ENCODE measurements at regions not wholly inside any gene's neighbourhood (a gene's known extent, or its start where the extent isn't known, plus 50 kb on each side); places are given as distances from the start of the nearest gene placed in this dataset.

DNA sequence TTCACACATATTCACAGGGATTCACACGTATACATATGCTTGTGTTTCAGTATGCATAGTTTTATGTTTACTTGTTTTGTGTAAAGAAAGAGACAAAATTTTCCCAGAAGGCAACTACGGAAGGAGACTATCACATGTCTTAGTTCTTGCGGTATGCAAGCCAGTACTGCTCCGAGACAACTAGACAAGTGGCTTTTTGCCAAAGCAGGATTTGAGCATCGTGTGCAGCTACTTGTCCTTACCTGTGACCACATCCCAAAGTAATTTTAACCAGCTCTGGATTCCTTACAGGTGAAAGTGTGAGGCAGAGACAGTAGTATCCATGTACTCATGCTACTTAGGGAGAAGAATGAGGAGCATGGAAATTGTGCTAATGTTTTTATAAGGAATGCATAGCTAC lies 591.4 kb upstream of the NR2F2 start:
- no peaks in the 10 kb centered on the region for H3K9me3 ChIP-seq (ENCODE audit: low read length)
- H3K79me2 ChIP-seq (ENCODE audit: insufficient read depth, low read length) = no peaks in the 10 kb centered on the region
- no peak overlapping the region for H3K27ac ChIP-seq (ENCODE audit: low read depth, low read length, poor library complexity, severe bottlenecking)
- TF ChIP-seq, protein P1, sequence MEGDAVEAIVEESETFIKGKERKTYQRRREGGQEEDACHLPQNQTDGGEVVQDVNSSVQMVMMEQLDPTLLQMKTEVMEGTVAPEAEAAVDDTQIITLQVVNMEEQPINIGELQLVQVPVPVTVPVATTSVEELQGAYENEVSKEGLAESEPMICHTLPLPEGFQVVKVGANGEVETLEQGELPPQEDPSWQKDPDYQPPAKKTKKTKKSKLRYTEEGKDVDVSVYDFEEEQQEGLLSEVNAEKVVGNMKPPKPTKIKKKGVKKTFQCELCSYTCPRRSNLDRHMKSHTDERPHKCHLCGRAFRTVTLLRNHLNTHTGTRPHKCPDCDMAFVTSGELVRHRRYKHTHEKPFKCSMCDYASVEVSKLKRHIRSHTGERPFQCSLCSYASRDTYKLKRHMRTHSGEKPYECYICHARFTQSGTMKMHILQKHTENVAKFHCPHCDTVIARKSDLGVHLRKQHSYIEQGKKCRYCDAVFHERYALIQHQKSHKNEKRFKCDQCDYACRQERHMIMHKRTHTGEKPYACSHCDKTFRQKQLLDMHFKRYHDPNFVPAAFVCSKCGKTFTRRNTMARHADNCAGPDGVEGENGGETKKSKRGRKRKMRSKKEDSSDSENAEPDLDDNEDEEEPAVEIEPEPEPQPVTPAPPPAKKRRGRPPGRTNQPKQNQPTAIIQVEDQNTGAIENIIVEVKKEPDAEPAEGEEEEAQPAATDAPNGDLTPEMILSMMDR (IDR thresholded peaks at IDR 0.05; ENCODE audit: low read length) = no peak
- no peak for TF ChIP-seq EZH2 (IDR thresholded peaks at IDR 0.05; ENCODE audit: borderline replicate concordance, low read length)
- no peaks in the 10 kb centered on the region for H3K4me1 ChIP-seq (ENCODE audit: insufficient read depth, low read length, severe bottlenecking)
- H3K27me3 ChIP-seq (ENCODE audit: insufficient read depth, low read length) = no peaks in the 10 kb centered on the region
- H3K9ac ChIP-seq (ENCODE audit: low read length) = no peak overlapping the region
- H3K9me2 ChIP-seq (ENCODE audit: low read depth, low read length) = no peaks in the 10 kb centered on the region
- no peaks in the 10 kb centered on the region for H4K20me1 ChIP-seq (ENCODE audit: insufficient read depth, low read length)
- no peak overlapping the region for H3K4me2 ChIP-seq (ENCODE audit: low read length)
- no peaks in the 10 kb centered on the region for H3F3A ChIP-seq (ENCODE audit: insufficient read depth, low read length)
- H3K36me3 ChIP-seq (ENCODE audit: insufficient read depth, low read length) = no peaks in the 10 kb centered on the region
- H2AFZ ChIP-seq (ENCODE audit: low read length) = no peak overlapping the region
- H3K4me3 ChIP-seq (ENCODE audit: low read depth, low read length, poor library complexity, severe bottlenecking) = no peak overlapping the region

- Histone ChIP-seq H3K4me2 (ENCODE audit: low read length) (no peak overlapping the region), H3K79me2 (ENCODE audit: insufficient read depth, low read length) (no peaks in the 10 kb centered on the region), H3K4me1 (ENCODE audit: insufficient read depth, low read length, severe bottlenecking) (no peaks in the 10 kb centered on the region), H3K27ac (ENCODE audit: low read depth, low read length, poor library complexity, severe bottlenecking) (no peak overlapping the region), H3K36me3 (ENCODE audit: insufficient read depth, low read length) (no peaks in the 10 kb centered on the region), H3F3A (ENCODE audit: insufficient read depth, low read length) (no peaks in the 10 kb centered on the region), H3K9me2 (ENCODE audit: low read depth, low read length) (no peaks in the 10 kb centered on the region), H2AFZ (ENCODE audit: low read length) (no peak overlapping the region), H3K9me3 (ENCODE audit: low read length) (no peaks in the 10 kb centered on the region), H3K4me3 (ENCODE audit: low read depth, low read length, poor library complexity, severe bottlenecking) (no peak overlapping the region), H4K20me1 (ENCODE audit: insufficient read depth, low read length) (no peaks in the 10 kb centered on the region), H3K9ac (ENCODE audit: low read length) (no peak overlapping the region), H3K27me3 (ENCODE audit: insufficient read depth, low read length) (no peaks in the 10 kb centered on the region)
- TF ChIP-seq EZH2 (IDR thresholded peaks at IDR 0.05; ENCODE audit: borderline replicate concordance, low read length) = no peak
Observed at GRCh38 chr15:95741830-95742229, 588.7 kb upstream of the NR2F2 start.

GRCh38 chr15:95742256-95742655 lies 588.2 kb upstream of the NR2F2 start:
- Histone ChIP-seq H3F3A (ENCODE audit: insufficient read depth, low read length) (no peaks in the 10 kb centered on the region), H3K27me3 (ENCODE audit: insufficient read depth, low read length) (no peaks in the 10 kb centered on the region), H3K9me3 (ENCODE audit: low read length) (no peaks in the 10 kb centered on the region), H3K27ac (ENCODE audit: low read depth, low read length, poor library complexity, severe bottlenecking) (no peak overlapping the region), H4K20me1 (ENCODE audit: insufficient read depth, low read length) (no peaks in the 10 kb centered on the region), H3K9ac (ENCODE audit: low read length) (no peak overlapping the region), H3K4me3 (ENCODE audit: low read depth, low read length, poor library complexity, severe bottlenecking) (no peak overlapping the region), H3K36me3 (ENCODE audit: insufficient read depth, low read length) (no peaks in the 10 kb centered on the region), H3K9me2 (ENCODE audit: low read depth, low read length) (no peaks in the 10 kb centered on the region), H2AFZ (ENCODE audit: low read length) (no peak overlapping the region), H3K4me1 (ENCODE audit: insufficient read depth, low read length, severe bottlenecking) (no peaks in the 10 kb centered on the region), H3K79me2 (ENCODE audit: insufficient read depth, low read length) (no peaks in the 10 kb centered on the region), H3K4me2 (ENCODE audit: low read length) (no peak overlapping the region)
- TF ChIP-seq, protein P1 (IDR thresholded peaks at IDR 0.05; ENCODE audit: low read length) = no peak
- no peak for TF ChIP-seq EZH2 (IDR thresholded peaks at IDR 0.05; ENCODE audit: borderline replicate concordance, low read length)

DNA sequence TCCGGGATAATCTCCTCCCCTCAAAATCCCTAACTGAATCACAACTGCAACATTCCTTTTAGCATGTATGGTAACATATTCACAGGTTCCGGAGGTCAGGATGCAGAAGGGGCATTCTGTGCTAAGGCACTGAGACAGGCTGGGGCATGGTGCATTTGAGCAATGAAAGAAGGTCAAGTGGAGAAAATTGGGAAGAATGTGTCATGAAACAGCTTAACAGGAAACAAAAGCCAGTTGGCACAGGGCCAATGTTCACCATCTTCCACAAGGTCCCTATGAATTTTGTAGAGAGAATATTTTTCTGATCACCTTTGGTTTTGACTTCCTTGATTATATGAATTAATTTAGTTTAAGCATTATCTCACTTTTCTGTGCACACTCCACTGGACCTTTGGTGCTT lies 587.7 kb upstream of the NR2F2 start:
- Histone ChIP-seq H3K9me2 (ENCODE audit: low read depth, low read length) (no peaks in the 10 kb centered on the region), H3K4me1 (ENCODE audit: insufficient read depth, low read length, severe bottlenecking) (no peaks in the 10 kb centered on the region), H3K27ac (ENCODE audit: low read depth, low read length, poor library complexity, severe bottlenecking) (no peak overlapping the region), H4K20me1 (ENCODE audit: insufficient read depth, low read length) (no peaks in the 10 kb centered on the region), H3K4me3 (ENCODE audit: low read depth, low read length, poor library complexity, severe bottlenecking) (no peak overlapping the region), H3F3A (ENCODE audit: insufficient read depth, low read length) (no peaks in the 10 kb centered on the region), H2AFZ (ENCODE audit: low read length) (no peak overlapping the region), H3K9me3 (ENCODE audit: low read length) (no peaks in the 10 kb centered on the region), H3K9ac (ENCODE audit: low read length) (no peak overlapping the region), H3K27me3 (ENCODE audit: insufficient read depth, low read length) (no peaks in the 10 kb centered on the region), H3K4me2 (ENCODE audit: low read length) (no peak overlapping the region), H3K79me2 (ENCODE audit: insufficient read depth, low read length) (no peaks in the 10 kb centered on the region), H3K36me3 (ENCODE audit: insufficient read depth, low read length) (no peaks in the 10 kb centered on the region)
- TF ChIP-seq, protein P1 (IDR thresholded peaks at IDR 0.05; ENCODE audit: low read length) = no peak
- TF ChIP-seq EZH2 (IDR thresholded peaks at IDR 0.05; ENCODE audit: borderline replicate concordance, low read length) = no peak
